NCI-H345 treated with DMSO at 0.1 percent for 48 hours (cell line): ENCODE measurements at regions not wholly inside any gene's neighbourhood (a gene's known extent, or its start where the extent isn't known, plus 50 kb on each side); places are given as distances from the start of the nearest gene placed in this dataset.

Experiments
- DNase-seq: peaks from one replicate; lab custom pipeline; 2025; ENCODE audit not compliant: unreplicated experiment; lab: John Stamatoyannopoulos, UW

- DNase-seq, result no peak
Measured at GRCh38 chr10:61153771-61154170, 209.8 kb upstream of the RHOBTB1 start.

GRCh38 chr10:61151059-61151458, 207.1 kb upstream of the RHOBTB1 start:
- DNase-seq, result no peak

GRCh38 chr10:61148451-61148850, 204.5 kb upstream of the RHOBTB1 start:
- no peak for DNase-seq

- DNase-seq, result no peak
Measured at GRCh38 chr10:61142987-61143386, 199.0 kb upstream of the RHOBTB1 start.

- DNase-seq, result peak; percentile 8
Measured at GRCh38 chr10:61140765-61141392, 196.9 kb upstream of the RHOBTB1 start.

- no peak for DNase-seq
Measured at GRCh38 chr10:61139592-61139953, 195.6 kb upstream of the RHOBTB1 start.

GRCh38 chr10:61138708-61139591, 195.0 kb upstream of the RHOBTB1 start:
- no peak for DNase-seq

GRCh38 chr10:61136139-61136538, 192.2 kb upstream of the RHOBTB1 start:
- DNase-seq, result no peak

- DNase-seq, result peak; percentile 14
Measured at GRCh38 chr10:61135276-61135721, 191.3 kb upstream of the RHOBTB1 start.

GRCh38 chr10:61130366-61130765, 186.4 kb upstream of the RHOBTB1 start:
- no peak for DNase-seq

- no peak for DNase-seq
Measured at GRCh38 chr10:61128196-61128595, 184.2 kb upstream of the RHOBTB1 start.

GRCh38 chr10:61125560-61126170, 181.7 kb upstream of the RHOBTB1 start:
- no peak for DNase-seq

GRCh38 chr10:61124756-61125530, 181.0 kb upstream of the RHOBTB1 start:
- DNase-seq, result no peak

- no peak for DNase-seq
Measured at GRCh38 chr10:61120805-61121204, 176.8 kb upstream of the RHOBTB1 start.

- no peak for DNase-seq
Measured at GRCh38 chr10:61119573-61119972, 175.6 kb upstream of the RHOBTB1 start.

- DNase-seq, result no peak
Measured at GRCh38 chr10:61115897-61116296, 171.9 kb upstream of the RHOBTB1 start.

- no peak for DNase-seq
Measured at GRCh38 chr10:61112771-61113170, 168.8 kb upstream of the RHOBTB1 start.

GRCh38 chr10:61110936-61111335, 167.0 kb upstream of the RHOBTB1 start:
- no peak for DNase-seq

- no peak for DNase-seq
Measured at GRCh38 chr10:61110188-61110844, 166.3 kb upstream of the RHOBTB1 start.

GRCh38 chr10:61108915-61109314, 164.9 kb upstream of the RHOBTB1 start:
- no peak for DNase-seq

GRCh38 chr10:61100887-61101286, 156.9 kb upstream of the RHOBTB1 start:
- no peak for DNase-seq
